SIG-M5 treated with dmso at 0.1 percent for 504 hours (cell line): ENCODE measurements at regions not wholly inside any gene's neighbourhood (a gene's known extent, or its start where the extent isn't known, plus 50 kb on each side); places are given as distances from the start of the nearest gene placed in this dataset.

Source experiments
- DNase-seq: peaks from one replicate; lab custom pipeline; 2025; ENCODE audit not compliant: unreplicated experiment; lab: John Stamatoyannopoulos, UW

- no peak for DNase-seq
These were observed 407.7 kb upstream of the OR4E1 start for GRCh38 chr14:22081337-22081736.

GRCh38 chr14:22079766-22080165 lies 406.1 kb upstream of the OR4E1 start:
- DNase-seq, result no peak

GRCh38 chr14:22073801-22074200 lies 400.2 kb upstream of the OR4E1 start:
- DNase-seq, result peak; percentile 41

- DNase-seq, result peak; percentile 75
These were observed 397.4 kb upstream of the OR4E1 start for GRCh38 chr14:22071006-22071405.

- DNase-seq, result peak; percentile 15
These were observed 396.7 kb upstream of the OR4E1 start for GRCh38 chr14:22070119-22070982.

GRCh38 chr14:22065347-22065746 lies 391.7 kb upstream of the OR4E1 start:
- no peak for DNase-seq

- DNase-seq, result no peak
These were observed 385.6 kb upstream of the OR4E1 start for GRCh38 chr14:22059201-22059600.

- no peak for DNase-seq
These were observed 379.2 kb upstream of the OR4E1 start for GRCh38 chr14:22052795-22053194.

- peak; percentile 13 for DNase-seq
These were observed 373.5 kb upstream of the OR4E1 start for GRCh38 chr14:22047115-22047514.

GRCh38 chr14:22046063-22046462 lies 372.4 kb upstream of the OR4E1 start:
- no peak for DNase-seq

GRCh38 chr14:22044193-22044592 lies 370.6 kb upstream of the OR4E1 start:
- no peak for DNase-seq

GRCh38 chr14:22040781-22041125 lies 367.1 kb upstream of the OR4E1 start:
- no peak for DNase-seq

GRCh38 chr14:22039938-22040780 lies 366.5 kb upstream of the OR4E1 start:
- DNase-seq, result peak; percentile 34

- no peak for DNase-seq
These were observed 363.1 kb upstream of the OR4E1 start for GRCh38 chr14:22036541-22037239.

- DNase-seq, result no peak
These were observed 352.9 kb upstream of the OR4E1 start for GRCh38 chr14:22026527-22026926.

- no peak for DNase-seq
These were observed 352.3 kb upstream of the OR4E1 start for GRCh38 chr14:22025879-22026278.

- DNase-seq, result no peak
These were observed 350.5 kb upstream of the OR4E1 start for GRCh38 chr14:22024137-22024536.

- DNase-seq, result no peak
These were observed 345.3 kb upstream of the OR4E1 start for GRCh38 chr14:22018890-22019289.

- no peak for DNase-seq
These were observed 338.8 kb upstream of the OR4E1 start for GRCh38 chr14:22012452-22012851.

GRCh38 chr14:22011253-22011642 lies 337.6 kb upstream of the OR4E1 start:
- DNase-seq, result no peak

GRCh38 chr14:22010545-22011252 lies 337.1 kb upstream of the OR4E1 start:
- no peak for DNase-seq
